Left forelimb (tissue), 1 donor: ENCODE measurements at regions not wholly inside any gene's neighbourhood (a gene's known extent, or its start where the extent isn't known, plus 50 kb on each side); places are given as distances from the start of the nearest gene placed in this dataset.
"Not testable (repeated sequence)": the region's sequence is repeated elsewhere in the genome, so short reads cannot be mapped to it uniquely, and the experiment has no call there.

ENCODE experiments used
- DNase-seq: peaks from one replicate; pipeline ENCODE4 v3.0.0-alpha.2; 2018; ENCODE audit warnings: low spot score

DNA sequence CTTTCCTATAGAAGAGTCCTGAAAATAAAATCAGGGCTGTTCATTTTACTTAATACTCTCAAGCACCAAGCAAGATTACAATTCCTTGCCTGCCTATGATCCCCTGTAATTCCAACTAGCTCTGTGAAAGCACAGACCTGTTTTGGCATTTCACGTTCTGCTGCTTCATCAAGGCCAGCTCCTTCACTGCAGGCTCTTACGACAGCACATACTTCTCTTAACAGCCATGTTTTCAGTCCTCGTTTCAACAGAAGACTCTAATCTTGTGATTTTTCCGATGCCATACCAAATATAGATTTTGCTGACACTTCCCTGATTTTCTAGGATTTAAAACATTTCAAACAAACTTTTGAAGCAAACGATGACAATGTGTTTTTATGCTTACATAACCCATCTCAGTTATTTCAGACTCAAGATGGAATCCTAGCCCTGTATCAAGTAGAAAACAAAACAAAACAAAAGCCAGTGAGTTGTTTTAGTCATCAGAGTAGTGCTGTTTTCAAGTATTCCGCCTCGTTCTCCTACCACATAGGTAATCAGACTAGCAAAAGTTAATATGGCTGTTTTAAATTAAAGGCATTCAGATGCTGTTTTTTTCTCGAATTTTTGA is 616.5 kb upstream of the CITED2 start:
- no peak for DNase-seq

DNA sequence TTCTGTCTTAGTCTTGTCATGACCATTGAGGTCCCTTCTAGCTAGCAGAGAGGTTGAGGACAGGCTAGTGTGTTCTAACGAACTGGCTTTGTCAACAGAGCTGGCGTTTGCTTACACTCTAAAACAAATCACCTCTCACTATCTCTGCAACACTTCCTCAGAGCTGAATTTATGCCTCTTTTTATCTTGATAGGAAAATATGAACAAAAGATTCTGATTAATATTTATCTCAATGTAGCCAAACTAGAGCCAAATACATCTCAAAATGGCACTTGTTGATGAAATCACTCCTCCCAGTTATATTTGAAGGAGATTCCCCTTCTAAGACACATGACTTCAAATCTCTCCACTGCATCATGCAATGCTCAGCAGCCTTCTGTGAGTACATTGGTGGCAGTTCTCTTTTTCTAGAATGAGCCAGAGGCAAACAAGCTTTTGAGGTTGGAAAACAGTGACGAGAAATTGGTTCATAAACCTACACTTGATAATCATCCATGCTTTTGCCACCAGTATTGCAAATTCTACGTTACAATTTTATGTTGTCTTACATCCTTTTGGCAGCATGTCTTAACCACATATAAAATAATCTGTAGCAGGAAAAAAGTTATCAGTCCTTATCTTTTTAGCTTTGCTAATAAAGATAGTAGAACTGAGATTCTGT is 615.7 kb upstream of the CITED2 start:
- no peak for DNase-seq

DNA sequence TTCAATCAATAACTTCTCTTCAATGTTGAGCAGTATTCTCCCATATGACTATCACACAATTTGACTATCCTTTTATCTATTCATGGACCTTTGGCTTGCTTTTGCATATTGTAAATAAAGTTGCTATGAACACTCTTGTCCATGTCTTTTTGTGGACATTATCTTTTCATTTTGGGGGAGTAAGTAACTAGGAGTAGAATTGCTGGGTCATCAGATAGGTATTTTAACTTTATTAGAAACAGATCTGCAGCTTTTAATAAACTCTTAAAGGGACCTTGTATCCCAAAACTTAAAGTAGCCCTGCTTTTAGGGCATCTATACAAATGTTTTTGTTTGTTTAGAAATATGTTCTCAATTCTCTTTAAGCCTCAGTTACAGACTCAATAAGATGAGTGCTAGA is 614.2 kb upstream of the CITED2 start:
- DNase-seq, result no peak

GRCh38 chr6:139987091-139987490 is 612.6 kb upstream of the CITED2 start:
- DNase-seq, result no peak

DNA sequence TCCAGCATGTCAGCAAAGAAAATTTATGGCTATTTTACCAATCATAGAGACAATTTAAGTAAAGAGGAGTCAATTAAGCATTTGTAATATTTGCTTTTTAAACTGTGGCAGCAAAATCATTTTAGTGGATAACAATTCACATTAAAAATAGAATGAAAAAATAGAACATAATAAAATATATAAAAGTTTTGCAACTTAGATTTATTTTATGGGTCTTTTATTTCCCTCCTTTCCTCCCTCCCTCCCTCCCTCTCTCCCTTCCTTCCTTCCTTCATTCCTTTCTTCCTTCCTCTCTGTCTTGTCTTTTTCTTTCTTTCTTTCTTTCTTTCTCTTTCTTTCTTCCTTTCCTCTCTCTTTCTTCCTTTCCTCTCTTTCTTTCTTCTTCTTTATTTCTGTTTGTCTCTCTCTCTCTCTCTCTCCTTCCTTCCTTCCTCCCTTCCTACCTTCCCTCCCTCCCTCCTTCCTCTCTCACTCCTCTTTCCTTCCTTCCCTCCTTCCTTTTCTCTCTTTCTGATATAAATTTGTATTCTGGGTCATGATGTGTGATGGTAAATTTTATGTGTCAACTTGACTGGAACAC is 610.9 kb upstream of the CITED2 start:
- no peak for DNase-seq

GRCh38 chr6:139984317-139984716 is 609.9 kb upstream of the CITED2 start:
- no peak for DNase-seq

GRCh38 chr6:139983555-139984276 is 609.3 kb upstream of the CITED2 start:
- no peak for DNase-seq

GRCh38 chr6:139982652-139983295 is 608.3 kb upstream of the CITED2 start:
- DNase-seq, result no peak

- no peak for DNase-seq
Observed at GRCh38 chr6:139982195-139982594, 607.7 kb upstream of the CITED2 start.

GRCh38 chr6:139981768-139982181 is 607.3 kb upstream of the CITED2 start:
- no peak for DNase-seq

DNA sequence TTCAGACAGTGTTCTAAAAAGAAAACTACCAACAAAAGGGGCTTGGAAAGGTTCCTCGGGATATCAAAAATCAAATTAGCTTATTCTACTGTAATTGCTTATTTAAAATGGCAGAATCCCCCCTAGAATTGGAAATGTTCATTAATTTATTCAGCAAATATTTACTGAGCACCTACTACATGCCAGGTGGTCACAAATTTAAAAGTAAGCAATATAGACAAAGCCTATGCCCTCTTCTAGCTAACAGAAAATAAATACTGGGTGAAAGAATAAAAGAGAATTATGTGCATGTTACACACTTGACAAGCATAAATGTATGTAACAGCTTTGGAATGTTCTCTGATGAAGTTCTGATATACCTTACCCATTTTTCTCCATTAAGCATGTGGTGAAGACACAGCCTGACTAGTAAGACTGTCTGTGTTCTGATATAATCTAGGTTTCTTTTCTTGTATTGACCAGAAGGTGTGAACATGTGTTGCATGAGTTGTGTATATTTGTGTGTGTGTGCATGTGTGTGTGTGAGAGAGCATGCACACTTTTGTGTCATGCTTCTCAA is 606.7 kb upstream of the CITED2 start:
- no peak for DNase-seq

DNA sequence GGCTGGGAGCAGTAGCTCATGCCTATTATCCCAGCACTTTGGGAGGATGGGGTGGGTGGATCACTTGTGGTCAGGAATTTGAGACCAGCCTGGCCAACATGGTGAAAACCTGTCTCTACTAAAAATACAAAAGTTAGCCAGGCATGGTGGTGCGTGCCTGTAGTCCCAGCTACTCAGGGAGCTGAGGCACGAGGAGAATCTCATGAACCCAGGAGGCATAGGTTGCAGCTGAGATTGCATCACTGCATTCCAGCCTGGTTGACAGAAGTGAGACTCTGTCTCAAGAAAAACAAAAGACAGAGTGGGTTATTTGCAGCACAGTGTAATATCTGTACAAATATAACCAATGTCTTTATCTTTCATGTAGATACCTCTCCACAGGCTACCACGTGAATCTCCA is 606.2 kb upstream of the CITED2 start:
- not testable (repeated sequence) for DNase-seq

DNA sequence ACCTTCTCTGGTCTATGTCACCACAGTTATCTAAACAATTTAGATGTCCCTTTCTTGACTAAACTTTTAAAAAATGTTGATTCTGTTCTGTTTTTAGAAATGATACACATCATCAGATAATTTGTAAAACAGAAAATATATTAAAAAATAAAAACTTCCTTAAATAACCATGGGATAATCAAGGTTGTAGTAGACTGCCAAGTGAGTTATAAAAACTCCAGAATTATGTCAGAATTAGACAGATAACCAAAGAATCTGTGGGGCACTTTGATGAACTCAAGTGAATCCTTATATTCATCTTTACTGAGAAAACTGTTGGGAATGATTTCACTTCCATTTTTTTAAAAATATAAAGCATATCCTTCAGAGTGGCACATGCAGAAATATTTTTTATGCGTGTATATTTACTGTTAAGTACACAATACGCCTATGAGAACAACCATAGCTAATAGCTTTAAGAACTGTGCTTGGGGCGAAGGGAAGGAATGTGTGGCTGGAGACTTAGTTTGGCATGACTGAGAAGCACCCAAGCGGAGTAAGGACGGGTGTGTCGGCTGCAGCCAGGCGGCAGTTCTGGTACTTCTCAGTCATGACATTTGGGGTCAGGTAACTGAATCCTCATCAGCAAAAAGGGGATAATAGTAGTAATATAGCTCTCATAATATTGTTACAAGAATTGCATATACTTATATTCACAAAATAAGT is 604.7 kb upstream of the CITED2 start:
- DNase-seq, result no peak

- no peak for DNase-seq
Observed at GRCh38 chr6:139977887-139978332, 603.5 kb upstream of the CITED2 start.

- no peak for DNase-seq
Observed at GRCh38 chr6:139973669-139974344, 599.4 kb upstream of the CITED2 start.

DNA sequence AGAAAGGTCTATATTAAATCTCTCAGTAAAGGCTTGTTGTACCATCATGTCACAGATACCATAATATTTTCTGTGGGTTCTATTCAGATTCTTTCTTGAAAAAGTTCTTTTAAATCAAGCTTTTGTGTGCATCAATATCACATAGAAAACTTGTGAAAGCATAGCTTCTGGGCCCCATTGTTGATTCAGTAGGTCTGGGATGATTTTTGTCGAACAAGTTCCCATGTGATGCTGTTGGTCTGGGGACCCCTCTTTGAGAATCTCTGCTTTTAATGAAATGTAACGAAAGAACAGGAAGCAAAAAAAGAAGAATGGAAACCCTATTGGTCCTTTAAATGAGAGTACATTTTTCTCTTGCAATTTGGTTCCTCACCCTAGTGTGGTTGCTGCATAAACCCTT is 597.7 kb upstream of the CITED2 start:
- no peak for DNase-seq

DNA sequence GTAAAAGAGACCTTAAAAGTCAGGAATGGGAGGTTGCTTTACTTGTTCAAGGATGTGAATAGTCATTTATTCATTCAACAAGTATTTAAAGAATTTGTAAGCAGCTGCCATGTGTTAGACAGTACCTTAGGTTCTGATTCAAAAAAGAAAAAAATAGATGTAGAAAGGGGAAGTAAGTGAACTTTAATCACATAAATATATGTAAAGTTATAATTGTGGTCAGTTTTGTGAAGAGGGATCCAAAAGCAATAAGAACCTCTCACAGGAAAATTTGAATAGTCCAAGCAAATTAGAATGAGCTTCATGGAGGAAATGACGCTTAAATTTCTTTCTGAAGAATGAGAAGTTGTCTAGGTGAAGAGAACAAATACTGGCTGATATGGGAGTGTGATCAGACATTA is 596.1 kb upstream of the CITED2 start:
- DNase-seq, result no peak

DNA sequence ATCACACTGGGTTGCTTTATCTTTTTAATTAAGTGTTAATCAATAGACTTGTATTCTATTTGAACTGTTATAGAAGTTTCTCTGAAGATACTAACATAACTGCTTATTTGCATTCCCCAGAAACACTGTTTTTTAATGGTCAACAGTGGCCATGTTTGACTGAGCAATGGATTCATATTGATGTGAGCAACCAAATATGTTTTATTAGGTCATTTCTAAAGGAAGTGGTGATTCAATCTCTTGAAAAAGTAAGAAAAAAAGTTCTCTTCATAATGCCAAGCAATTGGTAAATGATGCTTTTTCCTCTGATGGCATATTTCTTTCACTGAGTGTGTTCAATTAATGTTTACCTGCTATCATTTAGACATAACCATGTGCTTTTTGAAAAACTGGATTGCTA is 593.0 kb upstream of the CITED2 start:
- no peak for DNase-seq

DNA sequence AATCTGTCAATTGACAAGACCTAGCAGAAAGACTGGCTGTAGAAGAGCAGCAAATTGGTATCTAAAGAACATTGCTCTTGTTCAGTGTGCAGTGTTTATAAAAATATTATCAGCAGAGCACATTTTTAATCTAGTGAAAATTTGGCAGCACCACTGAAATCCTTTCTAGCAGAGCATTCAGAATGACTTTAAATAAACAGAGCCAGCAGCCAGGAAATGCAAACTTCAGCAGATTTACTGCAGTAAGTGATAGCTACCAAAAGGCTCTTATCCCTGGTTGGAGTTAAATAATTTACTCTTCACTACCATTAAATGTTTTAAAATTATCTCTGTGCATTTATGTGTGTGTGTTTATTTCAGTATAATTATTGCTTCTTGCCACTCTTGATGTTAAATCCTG is 590.9 kb upstream of the CITED2 start:
- DNase-seq, result no peak

DNA sequence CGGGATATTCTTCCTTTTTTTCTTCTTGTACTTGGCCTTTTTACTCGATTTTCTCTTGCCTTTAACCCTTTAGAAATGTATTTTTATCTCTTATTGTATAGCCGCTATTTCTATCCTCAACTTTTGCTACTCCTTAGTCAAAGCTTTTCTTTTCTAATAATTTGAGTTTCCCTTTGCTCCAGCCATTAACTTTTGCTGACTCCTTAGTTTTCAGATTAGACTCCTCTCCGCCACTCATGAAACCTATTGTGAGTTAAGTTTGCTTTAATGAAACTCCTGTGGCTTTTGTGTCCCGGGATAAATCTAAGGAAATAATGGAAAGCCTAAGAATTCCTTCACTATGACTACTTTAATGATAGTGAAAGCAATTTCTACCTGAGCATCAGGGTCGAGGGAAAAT is 590.3 kb upstream of the CITED2 start:
- DNase-seq, result no peak
